AG10803 (cell line): ENCODE measurements at regions not wholly inside any gene's neighbourhood (a gene's known extent, or its start where the extent isn't known, plus 50 kb on each side); places are given as distances from the start of the nearest gene placed in this dataset.
"Not testable (repeated sequence)": the region's sequence is repeated elsewhere in the genome, so short reads cannot be mapped to it uniquely, and the experiment has no call there.

Source experiments
- DNase-seq: peaks from one replicate; pipeline ENCODE4 v3.0.0; 2010; ENCODE audit warnings: low read depth
- H3K4me3 ChIP-seq: 2 replicates; pipeline ENCODE4 v1.5.1; 2011; ENCODE audit warnings: mild to moderate bottlenecking, low read length, control low read depth
- CTCF ChIP-seq: conservative IDR thresholded peaks from 2 replicates; pipeline ENCODE4 v1.5.1; 2011; ENCODE audit warnings: mild to moderate bottlenecking, low read length, control low read depth, inconsistent platforms

- DNase-seq = no peak
- H3K4me3 ChIP-seq = no peak overlapping the region
- no peak for TF ChIP-seq CTCF
These were observed 72.7 kb upstream of the H2AZ1 start for GRCh38 chr4:100022792-100023222.

- no peak for DNase-seq
- no peak for TF ChIP-seq CTCF
- no peak overlapping the region for H3K4me3 ChIP-seq
These were observed 69.7 kb upstream of the H2AZ1 start for GRCh38 chr4:100019821-100020220.

- no peak overlapping the region for H3K4me3 ChIP-seq
- TF ChIP-seq CTCF = no peak
- no peak for DNase-seq
These were observed 67.7 kb upstream of the H2AZ1 start for GRCh38 chr4:100017637-100018310.

GRCh38 chr4:100016191-100016590 is 66.1 kb upstream of the H2AZ1 start:
- DNase-seq = no peak
- no peak overlapping the region for H3K4me3 ChIP-seq
- no peak for TF ChIP-seq CTCF

DNA sequence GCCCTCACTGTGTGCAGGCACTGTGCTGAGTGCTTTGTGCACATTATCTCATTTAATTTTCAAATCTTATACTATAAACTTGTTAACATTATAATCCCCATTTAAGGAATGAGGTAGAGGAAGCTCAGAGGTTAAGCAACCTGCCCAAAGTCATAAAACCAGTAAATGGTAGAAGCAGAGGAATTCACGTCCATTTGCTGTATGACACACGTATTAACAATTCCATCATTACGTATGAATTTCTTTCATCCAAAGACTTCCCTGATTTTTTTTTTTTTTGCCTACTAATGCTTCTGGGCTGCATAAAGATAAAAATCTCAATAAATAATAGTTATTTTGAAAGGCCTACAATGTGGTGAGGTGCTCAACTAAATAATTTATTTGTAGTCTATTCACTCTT is 64.5 kb upstream of the H2AZ1 start:
- no peak overlapping the region for H3K4me3 ChIP-seq
- TF ChIP-seq CTCF = no peak
- no peak for DNase-seq

DNA sequence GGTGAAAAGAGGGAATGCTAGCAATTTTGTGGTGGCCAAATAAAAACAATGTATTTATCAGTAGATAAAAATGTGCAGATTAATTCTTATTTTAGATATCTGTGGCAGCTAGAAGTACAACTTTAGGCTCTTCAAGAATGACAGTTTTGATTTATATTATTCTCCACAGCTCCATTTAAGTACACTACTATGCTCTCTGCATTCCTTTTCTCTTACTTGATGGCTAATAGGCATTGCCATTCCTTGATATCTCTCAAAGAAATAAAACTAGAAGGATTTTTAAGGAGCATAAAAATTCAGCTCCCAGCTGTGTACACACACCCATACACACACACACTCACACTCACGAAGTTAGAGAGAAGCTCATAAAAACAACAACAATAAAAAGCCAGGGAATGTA is 59.4 kb upstream of the H2AZ1 start:
- TF ChIP-seq CTCF = no peak
- no peak overlapping the region for H3K4me3 ChIP-seq
- no peak for DNase-seq

DNA sequence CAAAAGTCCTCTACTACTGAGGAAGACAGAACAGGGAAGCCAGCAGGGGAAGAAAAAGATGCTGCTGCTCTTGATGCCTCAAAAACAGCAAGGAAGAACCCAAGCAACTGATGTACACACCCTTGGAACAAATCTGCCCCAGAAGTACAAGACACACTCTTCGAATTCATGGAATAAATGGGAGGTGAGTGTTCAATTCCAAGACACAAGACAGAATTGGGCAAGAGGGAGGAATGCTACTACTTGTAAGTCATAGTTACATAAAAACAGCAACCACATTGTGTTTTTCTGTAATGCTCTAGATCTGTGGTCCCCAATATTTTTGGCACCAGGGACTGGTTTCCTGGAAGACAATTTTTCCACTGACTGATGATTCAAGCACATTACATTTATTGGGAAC is 58.0 kb upstream of the H2AZ1 start:
- no peak overlapping the region for H3K4me3 ChIP-seq
- DNase-seq = peak; percentile 78
- TF ChIP-seq CTCF = no peak

DNA sequence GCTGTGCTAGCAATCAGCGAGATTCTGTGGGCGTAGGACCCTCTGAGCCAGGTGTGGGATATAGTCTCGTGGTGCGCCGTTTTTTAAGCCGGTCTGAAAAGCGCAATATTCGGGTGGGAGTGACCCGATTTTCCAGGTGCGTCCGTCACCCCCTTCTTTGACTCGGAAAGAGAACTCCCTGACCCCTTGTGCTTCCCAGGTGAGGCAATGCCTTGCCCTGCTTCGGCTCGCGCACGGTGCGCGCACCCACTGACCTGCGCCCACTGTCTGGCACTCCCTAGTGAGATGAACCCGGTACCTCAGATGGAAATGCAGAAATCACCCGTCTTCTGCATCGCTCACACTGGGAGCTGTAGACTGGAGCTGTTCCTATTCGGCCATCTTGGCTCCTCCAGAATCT is 56.1 kb upstream of the H2AZ1 start:
- H3K4me3 ChIP-seq, DNase-seq: not testable (repeated sequence)
